GM23248 (cell line): ENCODE measurements at regions not wholly inside any gene's neighbourhood (a gene's known extent, or its start where the extent isn't known, plus 50 kb on each side); places are given as distances from the start of the nearest gene placed in this dataset.
"Not testable (repeated sequence)": the region's sequence is repeated elsewhere in the genome, so short reads cannot be mapped to it uniquely, and the experiment has no call there.

ENCODE experiments used
- DNase-seq: peaks from one replicate; pipeline ENCODE4 v3.0.0-alpha.2; 2015
- H2AFZ ChIP-seq: fragments of 200-600 bp; sonication (generic); 2 replicates; pipeline ENCODE4 v1.6.1; 2016; ENCODE audit warnings: antibody characterized with exemption
- H3F3A ChIP-seq: fragments of 200-600 bp; sonication (generic); 2 replicates; pipeline ENCODE4 v1.6.1; 2016; ENCODE audit warnings: mild to moderate bottlenecking, antibody characterized with exemption, mixed run types; ENCODE audit not compliant: insufficient read depth
- H3K27ac ChIP-seq: fragments of 200-600 bp; sonication (generic); 2 replicates; pipeline ENCODE4 v1.5.1; 2016; ENCODE audit warnings: mild to moderate bottlenecking
- H3K27me3 ChIP-seq: fragments of 200-600 bp; sonication (generic); replicated peaks from 2 replicates; pipeline ENCODE4 v1.6.1; 2016; ENCODE audit warnings: mild to moderate bottlenecking; ENCODE audit not compliant: insufficient read depth
- H3K36me3 ChIP-seq: fragments of 200-600 bp; sonication (generic); 2 replicates; pipeline ENCODE4 v1.6.1; 2016; ENCODE audit warnings: low read depth, mild to moderate bottlenecking
- H3K4me1 ChIP-seq: fragments of 200-600 bp; sonication (generic); 2 replicates; pipeline ENCODE4 v1.6.1; 2016; ENCODE audit warnings: mild to moderate bottlenecking; ENCODE audit not compliant: insufficient read depth
- H3K4me2 ChIP-seq: fragments of 200-600 bp; sonication (generic); one replicate; pipeline ENCODE4 v1.6.1; 2016; ENCODE audit warnings: mild to moderate bottlenecking; ENCODE audit not compliant: unreplicated experiment
- H3K4me3 ChIP-seq: fragments of 200-600 bp; sonication (generic); 2 replicates; pipeline ENCODE4 v1.5.1; 2016; ENCODE audit warnings: mild to moderate bottlenecking
- H3K79me2 ChIP-seq: fragments of 200-600 bp; sonication (generic); 2 replicates; pipeline ENCODE4 v1.6.1; 2016; ENCODE audit warnings: mild to moderate bottlenecking; ENCODE audit not compliant: insufficient read depth
- H3K9ac ChIP-seq: fragments of 200-600 bp; sonication (generic); 2 replicates; pipeline ENCODE4 v1.6.1; 2016; ENCODE audit warnings: mild to moderate bottlenecking
- H3K9me2 ChIP-seq: fragments of 200-600 bp; sonication (generic); 2 replicates; pipeline ENCODE4 v1.6.1; 2016; ENCODE audit warnings: mixed run types, mild to moderate bottlenecking, moderate library complexity; ENCODE audit not compliant: insufficient read depth
- H3K9me3 ChIP-seq: fragments of 200-600 bp; sonication (generic); one replicate; pipeline ENCODE4 v1.6.1; 2017; ENCODE audit warnings: low read depth
- H4K20me1 ChIP-seq: fragments of 200-600 bp; sonication (generic); 2 replicates; pipeline ENCODE4 v1.6.0; 2016; ENCODE audit not compliant: insufficient read depth
- EZH2 ChIP-seq: fragments of 200-600 bp; sonication (generic); IDR thresholded peaks from 2 replicates; pipeline ENCODE4 v1.6.1; 2018; ENCODE audit warnings: antibody characterized with exemption, mild to moderate bottlenecking; ENCODE audit not compliant: insufficient read depth, poor library complexity, severe bottlenecking
- EZH2phosphoT487 ChIP-seq: fragments of 200-600 bp; sonication (generic); IDR thresholded peaks from 2 replicates; pipeline ENCODE4 v1.6.1; 2018; ENCODE audit warnings: antibody characterized with exemption, moderate library complexity, mild to moderate bottlenecking, low read depth; ENCODE audit not compliant: insufficient read depth
- WGBS, 2 experiments: methylation state at CpG; one replicate each; pipeline ENCODE4 v1.1.6; 2015 to 2017; ENCODE audit warnings: low lambda C conversion rate in 2 of 2, low coverage in 1 of 2; ENCODE audit errors: missing lambda C conversion rate in 2 of 2; 5-methylcytosine and 5-hydroxymethylcytosine counted together
- in situ Hi-C: fragments of 300-500 bp; cut with MboI; formaldehyde crosslinking; loops from 2 replicates; pipeline ENCODE4 v1.15.0; 2020

DNA sequence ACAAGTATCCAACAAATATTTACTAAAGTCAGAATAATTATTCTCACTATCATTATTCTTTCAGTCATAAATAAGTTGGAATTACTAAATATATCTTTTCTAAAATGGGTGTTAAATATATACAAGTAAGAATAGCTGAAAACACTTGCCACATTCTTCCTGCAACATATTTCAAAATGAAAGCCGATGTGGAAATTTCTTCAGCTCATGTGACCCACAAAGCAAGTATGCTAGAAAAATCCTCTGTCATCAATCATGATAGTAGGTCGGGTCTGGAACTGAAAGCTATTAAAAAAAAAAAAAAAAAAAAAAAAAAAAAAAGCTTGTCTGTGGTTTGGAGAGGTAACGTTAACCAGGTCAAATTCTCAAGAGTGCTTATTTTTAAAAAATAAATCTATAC lies 344.7 kb downstream of the NEBL start:
- no peaks in the 10 kb centered on the region for H3K27me3 ChIP-seq
- 9 to 13% methylated on average over 3 of the region's 3 CpGs for WGBS, 2 experiments
- H3K36me3 ChIP-seq, result no peaks in the 10 kb centered on the region
- no peak overlapping the region for H3K9ac ChIP-seq
- no peaks in the 10 kb centered on the region for H3K9me3 ChIP-seq
- H3K4me2 ChIP-seq, result no peak overlapping the region
- H3K4me3 ChIP-seq, result no peak overlapping the region
- no peaks in the 10 kb centered on the region for H3F3A ChIP-seq
- no peaks in the 10 kb centered on the region for H4K20me1 ChIP-seq
- no peaks in the 10 kb centered on the region for H3K4me1 ChIP-seq
- DNase-seq, result no peak
- no peaks in the 10 kb centered on the region for H3K79me2 ChIP-seq
- H3K9me2 ChIP-seq, result no peaks in the 10 kb centered on the region
- in situ Hi-C loops, result no loop called here
- TF ChIP-seq EZH2, result no peak
- TF ChIP-seq EZH2phosphoT487, result no peak
- no peak overlapping the region for H2AFZ ChIP-seq
- no peak overlapping the region for H3K27ac ChIP-seq

DNA sequence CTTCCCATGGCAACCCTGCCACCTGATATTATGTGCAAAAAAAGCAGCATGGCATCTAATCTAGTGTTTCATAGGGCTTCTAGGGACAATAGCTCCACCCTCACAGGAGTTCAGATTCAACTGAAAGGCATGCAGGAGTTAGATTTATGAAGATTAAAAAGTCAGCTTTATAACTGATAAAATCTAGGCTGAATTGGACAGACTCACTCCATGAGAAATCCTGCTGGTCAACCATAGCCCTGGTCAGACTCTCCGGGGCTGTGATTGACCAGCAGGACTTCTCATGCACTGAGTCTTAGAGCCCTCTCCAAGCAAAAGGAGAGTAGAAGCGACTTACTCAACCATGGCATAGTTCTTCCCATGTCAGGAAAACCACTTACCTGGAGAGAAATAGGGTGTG lies 345.4 kb downstream of the NEBL start:
- no peak for DNase-seq
- Histone ChIP-seq H3K4me3 (no peak overlapping the region), H3K4me1 (no peaks in the 10 kb centered on the region), H3K9me3 (no peaks in the 10 kb centered on the region), H2AFZ (no peak overlapping the region), H3F3A (no peaks in the 10 kb centered on the region), H3K9me2 (no peaks in the 10 kb centered on the region), H4K20me1 (no peaks in the 10 kb centered on the region), H3K9ac (no peak overlapping the region), H3K4me2 (no peak overlapping the region), H3K36me3 (no peaks in the 10 kb centered on the region), H3K27ac (no peak overlapping the region), H3K79me2 (no peaks in the 10 kb centered on the region), H3K27me3 (no peaks in the 10 kb centered on the region)
- in situ Hi-C loops, result no loop called here
- 30 to 33% methylated on average over 2 of the region's 2 CpGs for WGBS, 2 experiments
- TF ChIP-seq EZH2phosphoT487, result no peak
- TF ChIP-seq EZH2, result no peak

DNA sequence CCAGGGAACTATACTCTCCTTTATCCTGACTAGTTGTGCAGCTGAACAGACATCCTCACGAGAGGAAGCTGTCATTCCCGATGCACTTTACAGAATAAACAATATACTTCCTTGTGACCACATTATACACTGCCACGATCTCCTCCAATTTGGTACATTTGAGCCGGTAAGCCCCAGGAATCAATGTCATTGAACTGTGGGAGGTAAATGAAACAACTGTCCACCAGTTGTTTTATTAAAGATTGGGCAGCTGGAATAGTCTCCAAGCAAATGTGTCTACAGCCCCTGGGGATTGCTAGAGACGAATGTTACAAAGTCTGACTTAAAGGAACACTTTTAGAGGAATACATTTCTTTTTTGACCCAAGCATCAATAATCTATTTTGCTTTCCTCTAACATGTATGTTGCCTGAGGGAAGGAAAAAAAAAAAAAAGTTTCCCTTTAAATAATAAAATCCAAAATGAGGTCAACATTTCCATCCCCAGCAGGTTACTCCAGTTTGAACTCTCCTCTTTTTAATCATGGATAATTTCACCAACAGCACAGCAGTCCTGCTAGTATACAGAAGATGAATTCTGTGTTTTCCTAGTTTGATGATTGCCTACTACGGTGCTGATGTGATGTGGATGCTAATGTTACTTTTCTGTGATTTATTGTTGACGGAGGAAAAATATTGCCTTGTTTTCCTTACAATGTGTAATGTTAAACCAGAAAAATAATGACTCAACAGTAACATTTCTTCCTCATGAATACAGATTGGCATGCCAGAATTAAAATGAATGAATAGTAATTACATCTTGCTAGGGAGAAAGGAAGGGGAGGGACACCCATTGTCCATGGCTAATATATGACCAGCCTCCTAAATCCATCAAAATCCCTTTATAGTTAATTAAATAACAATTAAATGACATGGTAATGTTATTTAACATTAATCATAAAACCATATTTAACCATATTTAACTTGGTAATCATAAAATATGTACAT lies 360.9 kb downstream of the NEBL start:
- Histone ChIP-seq H3K27ac (no peak overlapping the region), H3K4me3 (no peak overlapping the region), H3K4me1 (no peaks in the 10 kb centered on the region), H3K36me3 (no peaks in the 10 kb centered on the region), H2AFZ (no peak overlapping the region), H4K20me1 (no peaks in the 10 kb centered on the region), H3K9me3 (no peaks in the 10 kb centered on the region), H3K4me2 (no peak overlapping the region), H3K79me2 (no peaks in the 10 kb centered on the region), H3K9ac (no peak overlapping the region), H3K9me2 (no peaks in the 10 kb centered on the region), H3K27me3 (no peaks in the 10 kb centered on the region), H3F3A (no peaks in the 10 kb centered on the region)
- no peak for DNase-seq
- WGBS, 2 experiments, result 33 to 35% methylated on average over 7 of the region's 7 CpGs
- in situ Hi-C loops, result no loop called here
- no peak for TF ChIP-seq EZH2
- TF ChIP-seq EZH2phosphoT487, result no peak

DNA sequence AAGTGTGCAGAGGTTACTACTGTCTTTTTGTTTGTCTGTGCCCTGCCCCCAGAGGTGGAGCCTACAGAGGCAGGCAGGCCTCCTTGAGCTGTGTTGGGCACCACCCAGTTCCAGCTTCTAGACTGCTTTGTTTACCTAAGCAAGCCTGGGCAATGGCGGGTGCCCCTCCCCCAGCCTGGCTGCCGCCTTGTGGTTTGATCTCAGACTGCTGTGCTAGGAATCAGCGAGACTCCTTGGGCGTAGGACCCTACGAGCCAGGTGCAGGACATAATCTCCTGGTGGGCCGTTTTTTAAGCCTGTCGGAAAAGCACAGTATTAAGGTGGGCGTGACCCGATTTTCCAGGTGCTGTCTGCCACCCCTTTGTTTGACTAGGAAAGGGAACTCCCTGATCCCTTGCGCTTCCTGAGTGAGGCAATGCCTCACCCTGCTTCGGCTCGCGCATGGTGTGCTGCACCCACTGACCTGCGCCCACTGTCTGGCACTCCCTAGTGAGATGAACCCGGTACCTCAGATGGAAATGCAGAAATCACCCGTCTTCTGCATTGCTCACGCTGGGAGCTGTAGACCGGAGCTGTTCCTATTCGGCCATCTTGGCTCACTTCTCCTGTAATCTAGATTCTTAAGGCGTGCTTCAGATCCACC lies 365.7 kb downstream of the NEBL start:
- H3K9me3 ChIP-seq, in situ Hi-C loops, H3K4me3 ChIP-seq, H3K9me2 ChIP-seq, H3K9ac ChIP-seq, H3K27ac ChIP-seq, DNase-seq, H3K27me3 ChIP-seq, H3K4me1 ChIP-seq, H4K20me1 ChIP-seq, H3F3A ChIP-seq, H3K4me2 ChIP-seq, H3K36me3 ChIP-seq, H3K79me2 ChIP-seq, H2AFZ ChIP-seq: not testable (repeated sequence)
- 60 to 66% methylated on average over 18 to 20 of the region's 20 CpGs for WGBS, 2 experiments
